Right lobe of liver (tissue), 6 donors: ENCODE measurements at regions not wholly inside any gene's neighbourhood (a gene's known extent, or its start where the extent isn't known, plus 50 kb on each side); places are given as distances from the start of the nearest gene placed in this dataset.

Experiments used
- ATAC-seq, 4 donors: fragments of 200-7000 bp; cut with Tn5 transposase; one replicate each; pipeline ENCODE4 v1.9.1; 2020; ENCODE audit warnings: mild to moderate bottlenecking in 4 of 4, moderate library complexity in 4 of 4
- DNase-seq, 3 donors: peaks; one replicate each; pipeline ENCODE4 v3.0.0-alpha.2; 2020
- H3K27ac ChIP-seq, 3 donors: fragments of 200-600 bp; one replicate each; pipeline ENCODE4 v1.8.0; 2022
- H3K27me3 ChIP-seq, 2 donors: fragments of 200-600 bp; one replicate each; pipeline ENCODE4 v1.8.0; 2022
- H3K36me3 ChIP-seq, 4 donors: fragments of 200-600 bp; sonication (generic) in 1 of 4; one replicate each; pipeline versions ENCODE4 v1.5.1 to v1.8.0; 2017 to 2022; ENCODE audit warnings: control low read depth in 1 of 4
- H3K4me1 ChIP-seq, 4 donors: fragments of 200-600 bp; sonication (generic) in 1 of 4; one replicate each; pipeline versions ENCODE4 v1.5.1 to v1.8.0; 2017 to 2022; ENCODE audit warnings: control low read depth in 1 of 4
- H3K4me3 ChIP-seq, 3 donors: fragments of 200-600 bp; one replicate each; pipeline ENCODE4 v1.8.0; 2022
- H3K9me3 ChIP-seq, 4 donors: fragments of 200-600 bp; sonication (generic) in 1 of 4; one replicate each; pipeline versions ENCODE4 v1.5.1 to v1.8.0; 2017 to 2022; ENCODE audit warnings: control low read depth in 1 of 4
- POLR2A ChIP-seq: fragments of 450-650 bp; IDR thresholded peaks from one replicate; pipeline ENCODE4 v1.6.1; 2017; ENCODE audit warnings: antibody characterized with exemption, mild to moderate bottlenecking
- WGBS: methylation state at CpG from one replicate; pipeline ENCODE4 v1.1.6; 2018; ENCODE audit warnings: low coverage, low lambda C conversion rate; ENCODE audit not compliant: insufficient coverage; ENCODE audit errors: missing lambda C conversion rate; 5-methylcytosine and 5-hydroxymethylcytosine counted together
- intact Hi-C, 2 donors: fragments of 100-400 bp; cut with DNase I; formaldehyde crosslinking; loops; one replicate each; pipeline versions ENCODE4 v1.11.2 to v1.14.1; 2022
- TF ChIP-seq, protein P1 (sequence below), 4 donors: fragments of 200-600 bp in 3 of 4; fragments of 450-650 bp in 1 of 4; IDR thresholded peaks; one replicate each; pipeline versions ENCODE4 v1.5.1 to v1.8.0; 2016 to 2022; ENCODE audit warnings: antibody characterized with exemption in 4 of 4, mild to moderate bottlenecking in 2 of 4
- donor health status: DM: no; HTN: yes; CAD: no.
- donor health status: DM: no; HTN: no; CAD: no.
- donor health status: DM: no; HTN: no; CAD: no.
- donor health status: DM: no; HTN: yes; CAD: no.
- donor health status: DM: no; HTN: yes; CAD: no.

DNA sequence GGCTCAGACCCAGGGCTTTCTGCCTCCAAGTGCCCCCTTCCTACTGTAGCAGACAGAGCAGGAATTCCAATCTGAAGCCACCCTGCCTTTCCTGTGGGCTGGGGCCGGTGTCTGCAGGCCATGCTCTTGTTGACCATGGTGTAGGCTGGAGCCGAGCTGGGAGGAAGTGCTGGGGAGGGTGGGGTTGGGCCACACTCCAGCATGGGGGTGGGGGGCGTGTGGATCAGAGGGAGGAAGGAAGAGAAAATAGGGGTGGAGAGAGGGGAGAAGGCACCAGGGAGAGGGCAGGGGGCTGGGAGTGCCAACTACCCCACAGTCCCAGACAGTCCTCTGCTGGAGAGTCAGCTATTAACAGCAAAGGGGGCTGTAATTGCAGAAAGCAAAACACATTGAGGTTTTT is 54.3 kb upstream of the JPH3 start:
- ATAC-seq (no peak), DNase-seq (no peak)
- intact Hi-C loops, result no loop called here
- Histone ChIP-seq H3K27me3 (no peaks in the 10 kb centered on the region), H3K4me1 (peaks cover 0 to 11% (median 4%) of the 10 kb centered on the region in 4 donors), H3K27ac (no peak overlapping the region), H3K9me3 (no peaks in the 10 kb centered on the region), H3K36me3 (no peaks in the 10 kb centered on the region), H3K4me3 (no peak overlapping the region)
- no peak for TF ChIP-seq POLR2A
- TF ChIP-seq, protein P1, sequence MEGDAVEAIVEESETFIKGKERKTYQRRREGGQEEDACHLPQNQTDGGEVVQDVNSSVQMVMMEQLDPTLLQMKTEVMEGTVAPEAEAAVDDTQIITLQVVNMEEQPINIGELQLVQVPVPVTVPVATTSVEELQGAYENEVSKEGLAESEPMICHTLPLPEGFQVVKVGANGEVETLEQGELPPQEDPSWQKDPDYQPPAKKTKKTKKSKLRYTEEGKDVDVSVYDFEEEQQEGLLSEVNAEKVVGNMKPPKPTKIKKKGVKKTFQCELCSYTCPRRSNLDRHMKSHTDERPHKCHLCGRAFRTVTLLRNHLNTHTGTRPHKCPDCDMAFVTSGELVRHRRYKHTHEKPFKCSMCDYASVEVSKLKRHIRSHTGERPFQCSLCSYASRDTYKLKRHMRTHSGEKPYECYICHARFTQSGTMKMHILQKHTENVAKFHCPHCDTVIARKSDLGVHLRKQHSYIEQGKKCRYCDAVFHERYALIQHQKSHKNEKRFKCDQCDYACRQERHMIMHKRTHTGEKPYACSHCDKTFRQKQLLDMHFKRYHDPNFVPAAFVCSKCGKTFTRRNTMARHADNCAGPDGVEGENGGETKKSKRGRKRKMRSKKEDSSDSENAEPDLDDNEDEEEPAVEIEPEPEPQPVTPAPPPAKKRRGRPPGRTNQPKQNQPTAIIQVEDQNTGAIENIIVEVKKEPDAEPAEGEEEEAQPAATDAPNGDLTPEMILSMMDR (IDR thresholded peaks at IDR 0.05), result no peak
- 11% methylated on average over 3 of the region's 3 CpGs for WGBS

DNA sequence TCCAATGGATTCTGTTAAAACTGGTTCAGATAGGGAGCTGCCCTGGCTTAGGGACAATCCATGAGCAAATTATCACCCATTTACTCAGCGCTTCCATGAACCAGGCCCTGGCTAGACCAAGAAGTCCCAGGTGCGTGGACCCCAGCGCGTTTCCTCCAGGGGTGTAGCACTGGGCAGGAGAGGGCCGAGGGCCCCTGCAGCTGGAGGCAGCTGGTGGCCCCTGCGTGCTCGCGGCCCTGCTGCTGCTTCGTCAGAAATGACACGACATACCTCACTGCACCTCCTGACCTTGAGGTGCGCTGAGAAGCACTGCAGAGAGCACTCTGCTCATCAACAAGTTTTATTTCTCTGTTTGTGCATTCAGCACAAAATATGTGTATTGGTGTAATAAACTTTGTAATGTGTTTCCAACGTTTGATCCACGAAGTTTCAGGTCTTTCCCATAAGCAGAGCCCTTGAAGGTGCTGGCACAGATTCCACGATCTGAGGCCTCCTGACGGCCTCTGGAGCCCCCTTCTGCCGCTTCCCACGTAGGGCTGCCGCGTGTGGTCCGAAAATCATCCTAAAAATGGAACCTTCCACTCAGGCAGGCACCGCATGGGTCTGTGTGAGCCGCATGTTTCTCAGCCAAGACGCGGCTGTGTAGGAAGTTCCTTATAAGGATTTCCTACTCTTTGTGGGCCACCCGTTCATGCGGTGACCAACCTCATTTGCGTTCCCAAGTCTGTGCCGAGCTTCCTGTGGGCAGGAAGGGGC is 50.8 kb upstream of the ZCCHC14 start:
- Histone ChIP-seq H3K9me3 (no peaks in the 10 kb centered on the region), H3K27me3 (no peaks in the 10 kb centered on the region), H3K27ac (no peak overlapping the region), H3K4me1 (peaks cover 0 to 20% (median 4%) of the 10 kb centered on the region in 4 donors), H3K36me3 (no peaks in the 10 kb centered on the region), H3K4me3 (no peak overlapping the region)
- TF ChIP-seq POLR2A, result no peak
- TF ChIP-seq, protein P1 (IDR thresholded peaks at IDR 0.05), result peak in 1 of 4 donors; percentile 12
- intact Hi-C loops, result no loop called here
- 43% methylated on average over 18 of the region's 28 CpGs for whole genome bisulfite sequencing
- DNase-seq (no peak), ATAC-seq (no peak)

DNA sequence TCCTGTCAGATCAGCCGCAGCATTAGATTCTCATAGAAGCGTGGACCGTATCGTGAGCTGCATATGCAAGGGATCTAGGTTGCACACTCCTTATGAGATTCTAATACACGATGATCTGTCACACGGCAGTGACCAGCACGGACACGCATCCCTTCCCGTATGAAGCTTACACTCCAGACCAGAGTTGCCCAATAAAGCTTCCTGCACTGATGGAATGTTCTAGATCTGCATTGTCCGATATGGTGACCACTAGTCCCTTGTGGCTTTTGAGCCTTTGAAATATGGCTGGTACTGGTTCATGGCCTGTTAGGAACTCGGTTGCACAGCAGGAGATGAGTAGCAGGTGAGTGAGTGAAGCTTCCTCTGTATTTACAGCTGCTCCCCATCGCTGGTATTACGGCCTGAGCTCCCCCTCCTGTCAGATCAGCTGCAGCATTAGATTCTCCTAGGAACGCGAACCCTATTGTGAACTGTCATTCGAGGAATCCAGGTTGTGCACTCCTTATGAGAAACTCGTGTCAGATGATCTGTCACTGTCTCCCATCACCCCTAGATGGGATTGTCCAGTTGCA is 49.8 kb upstream of the ZCCHC14 start:
- intact Hi-C loops, result no loop called here
- Histone ChIP-seq H3K4me1 (peaks cover 0 to 20% (median 4%) of the 10 kb centered on the region in 4 donors), H3K27ac (no peak overlapping the region), H3K9me3 (no peaks in the 10 kb centered on the region), H3K27me3 (no peaks in the 10 kb centered on the region), H3K36me3 (no peaks in the 10 kb centered on the region), H3K4me3 (no peak overlapping the region)
- ATAC-seq (no peak), DNase-seq (no peak)
- TF ChIP-seq POLR2A, result no peak
- TF ChIP-seq, protein P1 (IDR thresholded peaks at IDR 0.05), result no peak
- 77% methylated on average over 10 of the region's 17 CpGs for WGBS
